Neural progenitor cell (in vitro differentiated cells): ENCODE measurements at regions not wholly inside any gene's neighbourhood (a gene's known extent, or its start where the extent isn't known, plus 50 kb on each side); places are given as distances from the start of the nearest gene placed in this dataset.
A peak's percentile ranks its signal among the peaks of the same experiment; 100 is the strongest.

Source experiments
- DNase-seq: peaks from one replicate; pipeline ENCODE4 v3.0.0-alpha.2; 2016; ENCODE audit warnings: low spot score
- H2AFZ ChIP-seq: fragments of 200-600 bp; sonication (generic); replicated peaks from 2 replicates; pipeline ENCODE4 v1.6.1; 2016; ENCODE audit warnings: antibody characterized with exemption
- H3F3A ChIP-seq: fragments of 200-600 bp; sonication (generic); 2 replicates; pipeline ENCODE4 v1.6.1; 2016; ENCODE audit warnings: antibody characterized with exemption, low read depth
- H3K27ac ChIP-seq: fragments of 200-600 bp; sonication (generic); 2 replicates; pipeline ENCODE4 v1.5.1; 2016; ENCODE audit warnings: mild to moderate bottlenecking
- H3K27me3 ChIP-seq: fragments of 200-600 bp; sonication (generic); 2 replicates; pipeline ENCODE4 v1.6.1; 2016; ENCODE audit warnings: mild to moderate bottlenecking, moderate library complexity
- H3K36me3 ChIP-seq: fragments of 200-600 bp; sonication (generic); 2 replicates; pipeline ENCODE4 v1.5.1; 2016
- H3K4me1 ChIP-seq: fragments of 200-600 bp; sonication (generic); 2 replicates; pipeline ENCODE4 v1.6.1; 2016; ENCODE audit warnings: mixed run types
- H3K4me2 ChIP-seq: fragments of 200-600 bp; sonication (generic); 2 replicates; pipeline ENCODE4 v1.6.1; 2016
- H3K4me3 ChIP-seq: fragments of 200-600 bp; sonication (generic); 2 replicates; pipeline ENCODE4 v1.5.1; 2016
- H3K79me2 ChIP-seq: fragments of 200-600 bp; sonication (generic); 2 replicates; pipeline ENCODE4 v1.6.1; 2016; ENCODE audit warnings: low read depth
- H3K9ac ChIP-seq: fragments of 200-600 bp; sonication (generic); 2 replicates; pipeline ENCODE4 v1.6.1; 2016
- H3K9me3 ChIP-seq: fragments of 200-600 bp; sonication (generic); 2 replicates; pipeline ENCODE4 v1.5.1; 2016; ENCODE audit warnings: low read depth
- H4K20me1 ChIP-seq: fragments of 200-600 bp; sonication (generic); 2 replicates; pipeline ENCODE4 v1.6.1; 2016; ENCODE audit warnings: low read depth
- H3K27ac Mint-ChIP-seq: 3 replicates; pipeline ENCODE4 v1.8.0; 2021; ENCODE audit warnings: mixed read lengths
- H3K27me3 Mint-ChIP-seq: 2 replicates; pipeline ENCODE4 v1.8.0; 2022; ENCODE audit warnings: low read depth, mild to moderate bottlenecking, inconsistent platforms, moderate library complexity, mixed read lengths; ENCODE audit not compliant: insufficient read depth
- H3K36me3 Mint-ChIP-seq: 3 replicates; pipeline ENCODE4 v1.8.0; 2021; ENCODE audit warnings: mixed read lengths
- H3K4me1 Mint-ChIP-seq: 3 replicates; pipeline ENCODE4 v1.8.0; 2021; ENCODE audit warnings: mixed read lengths
- H3K4me3 Mint-ChIP-seq: 3 replicates; pipeline ENCODE4 v1.8.0; 2021; ENCODE audit warnings: mild to moderate bottlenecking, moderate library complexity, mixed read lengths
- H3K9me3 Mint-ChIP-seq: 3 replicates; pipeline ENCODE4 v1.8.0; 2020; ENCODE audit warnings: mixed read lengths
- EZH2 ChIP-seq: fragments of 200-600 bp; sonication (generic); IDR thresholded peaks from 2 replicates; pipeline ENCODE4 v1.6.1; 2017; ENCODE audit warnings: antibody characterized with exemption, mild to moderate bottlenecking, moderate library complexity
- EZH2phosphoT487 ChIP-seq: fragments of 200-600 bp; sonication (generic); IDR thresholded peaks from 2 replicates; pipeline ENCODE4 v1.6.1; 2017; ENCODE audit warnings: antibody characterized with exemption
- TF ChIP-seq, protein P1 (sequence below): fragments of 200-600 bp; sonication (generic); IDR thresholded peaks from 2 replicates; pipeline ENCODE4 v1.5.1; 2017; ENCODE audit warnings: antibody characterized with exemption, mild to moderate bottlenecking

DNA sequence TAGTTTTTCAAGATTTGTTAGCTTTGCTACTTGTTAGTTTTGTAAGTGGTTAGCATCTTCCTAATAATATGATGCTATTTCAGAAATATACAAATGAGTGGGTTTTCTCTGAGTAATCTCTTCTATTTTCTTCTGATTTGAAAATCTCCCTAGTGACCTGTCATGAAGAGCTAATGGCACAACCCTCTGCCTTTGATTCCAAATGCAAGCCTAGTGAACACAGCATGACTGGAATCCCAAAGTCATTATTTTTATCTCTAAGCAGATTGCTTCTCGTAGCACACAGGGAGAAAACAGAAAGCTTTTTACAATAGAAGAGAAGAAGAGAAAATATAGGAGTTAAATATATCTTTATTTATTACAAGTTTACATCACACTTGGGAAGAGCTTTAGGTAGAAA is 295.5 kb downstream of the LRATD1 start:
- TF ChIP-seq EZH2phosphoT487 (no peak), EZH2 (no peak)
- TF ChIP-seq, protein P1, sequence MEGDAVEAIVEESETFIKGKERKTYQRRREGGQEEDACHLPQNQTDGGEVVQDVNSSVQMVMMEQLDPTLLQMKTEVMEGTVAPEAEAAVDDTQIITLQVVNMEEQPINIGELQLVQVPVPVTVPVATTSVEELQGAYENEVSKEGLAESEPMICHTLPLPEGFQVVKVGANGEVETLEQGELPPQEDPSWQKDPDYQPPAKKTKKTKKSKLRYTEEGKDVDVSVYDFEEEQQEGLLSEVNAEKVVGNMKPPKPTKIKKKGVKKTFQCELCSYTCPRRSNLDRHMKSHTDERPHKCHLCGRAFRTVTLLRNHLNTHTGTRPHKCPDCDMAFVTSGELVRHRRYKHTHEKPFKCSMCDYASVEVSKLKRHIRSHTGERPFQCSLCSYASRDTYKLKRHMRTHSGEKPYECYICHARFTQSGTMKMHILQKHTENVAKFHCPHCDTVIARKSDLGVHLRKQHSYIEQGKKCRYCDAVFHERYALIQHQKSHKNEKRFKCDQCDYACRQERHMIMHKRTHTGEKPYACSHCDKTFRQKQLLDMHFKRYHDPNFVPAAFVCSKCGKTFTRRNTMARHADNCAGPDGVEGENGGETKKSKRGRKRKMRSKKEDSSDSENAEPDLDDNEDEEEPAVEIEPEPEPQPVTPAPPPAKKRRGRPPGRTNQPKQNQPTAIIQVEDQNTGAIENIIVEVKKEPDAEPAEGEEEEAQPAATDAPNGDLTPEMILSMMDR, result no peak
- DNase-seq, result no peak
- Mint-ChIP-seq H3K27ac (no peak overlapping the region), H3K27me3 (no peaks in the 10 kb centered on the region), H3K36me3 (no peaks in the 10 kb centered on the region), H3K9me3 (peaks cover 6% of the 10 kb centered on the region), H3K4me3 (no peak overlapping the region), H3K4me1 (peaks cover 16% of the 10 kb centered on the region)
- Histone ChIP-seq H3K27me3 (no peaks in the 10 kb centered on the region), H3K4me2 (no peak overlapping the region), H3F3A (peaks cover 5% of the 10 kb centered on the region), H3K79me2 (no peaks in the 10 kb centered on the region), H3K9ac (no peak overlapping the region), H2AFZ (no peak overlapping the region), H3K36me3 (no peaks in the 10 kb centered on the region), H4K20me1 (no peaks in the 10 kb centered on the region), H3K4me3 (no peak overlapping the region), H3K27ac (no peak overlapping the region), H3K4me1 (peaks cover 12% of the 10 kb centered on the region), H3K9me3 (no peaks in the 10 kb centered on the region)

DNA sequence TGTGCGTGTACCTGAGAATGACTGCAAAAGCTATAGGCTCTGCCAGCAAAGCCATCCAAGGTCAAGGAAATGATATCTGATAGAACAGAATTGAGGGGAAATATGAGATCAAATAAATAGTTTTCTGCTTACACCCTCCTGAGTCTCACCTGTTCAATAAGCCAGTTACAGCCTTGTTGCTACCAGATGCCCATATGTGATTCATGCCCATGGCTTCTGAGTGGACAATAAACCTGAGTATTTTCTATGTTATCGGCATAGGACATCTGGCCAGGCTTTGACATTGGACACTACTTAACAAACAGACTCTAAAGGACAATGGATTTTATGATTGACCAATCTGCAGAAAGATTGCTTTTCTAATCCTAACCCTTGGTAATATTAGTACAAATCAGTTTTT is 297.9 kb downstream of the LRATD1 start:
- DNase-seq, result no peak
- Histone ChIP-seq H3K9ac (no peak overlapping the region), H3K4me2 (no peak overlapping the region), H3K36me3 (no peaks in the 10 kb centered on the region), H3K79me2 (no peaks in the 10 kb centered on the region), H2AFZ (no peak overlapping the region), H3K4me3 (no peak overlapping the region), H3K4me1 (peaks cover 21% of the 10 kb centered on the region), H3K9me3 (no peaks in the 10 kb centered on the region), H3K27me3 (no peaks in the 10 kb centered on the region), H3F3A (peaks cover 5% of the 10 kb centered on the region), H4K20me1 (no peaks in the 10 kb centered on the region), H3K27ac (no peak overlapping the region)
- no peak overlapping the region for H3K4me3 Mint-ChIP-seq
- no peak overlapping the region for H3K27ac Mint-ChIP-seq
- peaks cover 20% of the 10 kb centered on the region for H3K4me1 Mint-ChIP-seq
- TF ChIP-seq EZH2 (no peak), EZH2phosphoT487 (no peak)
- TF ChIP-seq, protein P1, result no peak
- H3K36me3 Mint-ChIP-seq, result no peaks in the 10 kb centered on the region
- no peaks in the 10 kb centered on the region for H3K27me3 Mint-ChIP-seq
- peaks cover 6% of the 10 kb centered on the region for H3K9me3 Mint-ChIP-seq

DNA sequence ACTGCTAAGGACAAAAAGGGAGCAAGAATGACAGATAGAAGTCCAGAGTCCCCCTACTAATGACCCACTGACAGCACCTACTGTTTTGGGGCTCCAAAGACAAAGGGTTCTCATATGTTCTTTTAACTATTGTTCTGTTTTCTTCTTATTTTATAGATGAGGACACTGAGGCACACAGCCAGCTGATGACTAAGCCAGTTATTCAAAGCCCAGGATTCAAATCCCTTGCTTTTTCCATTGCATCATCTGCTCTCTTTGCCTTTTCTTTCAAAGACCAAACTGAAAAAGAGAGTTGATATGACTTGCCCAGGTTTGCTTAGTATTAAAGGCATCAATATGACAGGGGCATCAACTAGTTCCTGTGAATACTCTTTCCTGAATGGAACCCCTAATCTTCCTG is 299.8 kb downstream of the LRATD1 start:
- Mint-ChIP-seq H3K9me3 (peaks cover 6% of the 10 kb centered on the region), H3K4me1 (peaks cover 20% of the 10 kb centered on the region), H3K36me3 (no peaks in the 10 kb centered on the region), H3K27me3 (no peaks in the 10 kb centered on the region), H3K27ac (no peak overlapping the region), H3K4me3 (no peak overlapping the region)
- no peak for TF ChIP-seq EZH2phosphoT487
- TF ChIP-seq, protein P1, result no peak
- no peak for TF ChIP-seq EZH2
- no peak for DNase-seq
- peaks cover 5% of the 10 kb centered on the region for H3F3A ChIP-seq
- H3K4me1 ChIP-seq, result peaks cover 21% of the 10 kb centered on the region
- H3K9me3 ChIP-seq, result no peaks in the 10 kb centered on the region
- no peak overlapping the region for H3K4me3 ChIP-seq
- no peaks in the 10 kb centered on the region for H4K20me1 ChIP-seq
- no peak overlapping the region for H3K27ac ChIP-seq
- H3K79me2 ChIP-seq, result no peaks in the 10 kb centered on the region
- H3K9ac ChIP-seq, result no peak overlapping the region
- H2AFZ ChIP-seq, result peak overlapping the region; percentile 12
- H3K36me3 ChIP-seq, result no peaks in the 10 kb centered on the region
- H3K27me3 ChIP-seq, result no peaks in the 10 kb centered on the region
- H3K4me2 ChIP-seq, result peak overlapping the region; percentile 23

DNA sequence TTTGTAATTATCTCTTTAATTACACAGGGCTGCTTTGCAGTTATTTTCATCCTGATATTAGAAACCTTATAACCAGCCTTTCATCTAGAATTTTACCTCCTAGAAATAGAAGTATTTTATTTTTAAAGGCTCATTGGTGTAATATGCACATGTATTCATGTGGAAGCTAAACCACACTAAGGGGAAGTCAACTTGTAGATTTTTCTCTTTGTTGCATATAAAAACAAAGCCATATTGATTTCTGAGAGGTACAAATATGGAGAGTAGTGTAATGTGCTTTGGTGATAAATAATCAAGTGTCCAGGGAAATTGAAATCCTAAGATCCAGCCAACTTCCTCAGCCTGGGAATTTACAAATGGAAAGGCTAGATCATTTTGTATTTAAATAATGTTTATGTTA is 301.2 kb downstream of the LRATD1 start:
- no peak overlapping the region for H3K9ac ChIP-seq
- H3K27ac Mint-ChIP-seq, result no peak overlapping the region
- H3K4me1 Mint-ChIP-seq, result peaks cover 12% of the 10 kb centered on the region

More for the DNA sequence above, 301.2 kb downstream of the LRATD1 start:
- no peak overlapping the region for H3K4me3 Mint-ChIP-seq
- H4K20me1 ChIP-seq, result no peaks in the 10 kb centered on the region
- peaks cover 9% of the 10 kb centered on the region for H3K9me3 Mint-ChIP-seq
- H3K36me3 ChIP-seq, result no peaks in the 10 kb centered on the region
- no peaks in the 10 kb centered on the region for H3K79me2 ChIP-seq
- H2AFZ ChIP-seq, result no peak overlapping the region
- peaks cover 21% of the 10 kb centered on the region for H3K4me1 ChIP-seq
- no peak overlapping the region for H3K4me3 ChIP-seq
- H3K9me3 ChIP-seq, result no peaks in the 10 kb centered on the region
- no peak overlapping the region for H3K27ac ChIP-seq
- no peak for DNase-seq
- TF ChIP-seq, protein P1, result no peak
- no peak for TF ChIP-seq EZH2
- no peak for TF ChIP-seq EZH2phosphoT487
- no peaks in the 10 kb centered on the region for H3K27me3 Mint-ChIP-seq
- peak overlapping the region; percentile 8 for H3K4me2 ChIP-seq
- H3K36me3 Mint-ChIP-seq, result no peaks in the 10 kb centered on the region
- no peaks in the 10 kb centered on the region for H3K27me3 ChIP-seq
- H3F3A ChIP-seq, result peaks cover 5% of the 10 kb centered on the region
